ENCODE measurements at regions not wholly inside any gene's neighbourhood (a gene's known extent, or its start where the extent isn't known, plus 50 kb on each side); places are given as distances from the start of the nearest gene placed in this dataset.
"Not testable (repeated sequence)": the region's sequence is repeated elsewhere in the genome, so short reads cannot be mapped to it uniquely, and the experiment has no call there.

- intact Hi-C loops (cut with micrococcal nuclease): no loop called here
- H3K4me3 Mint-ChIP-seq: no peak overlapping the region
- Histone ChIP-seq H3K9ac (ENCODE audit: insufficient read depth, low read length, poor library complexity, severe bottlenecking) (no peak overlapping the region), H4K20me1 (ENCODE audit: insufficient read depth, low read length) (no peaks in the 10 kb centered on the region), H3K79me2 (ENCODE audit: insufficient read depth, low read length) (no peaks in the 10 kb centered on the region), H3K4me1 (ENCODE audit: control insufficient read depth in 1 of 2, insufficient read depth in 2 of 2, low read length in 2 of 2) (no peaks in the 10 kb centered on the region), H3K27ac (ENCODE audit: low read depth in 1 of 2, low read length in 2 of 2) (no peak overlapping the region), H3K4me2 (replicated peaks; ENCODE audit: extremely low read depth, low read length, poor library complexity, severe bottlenecking) (no peak overlapping the region), H3K4me3 (replicated peaks in 1 of 3; ENCODE audit: low read depth in 2 of 3, low read length in 3 of 3) (no peak overlapping the region), H3K9me3 (replicated peaks in 1 of 2; ENCODE audit: control insufficient read depth in 1 of 2, insufficient read depth in 1 of 2, low read length in 2 of 2) (peaks cover 0 to 4% of the 10 kb centered on the region in 2 donors), H3K36me3 (replicated peaks in 1 of 2; ENCODE audit: control insufficient read depth in 1 of 2, insufficient read depth in 2 of 2, low read length in 2 of 2) (no peaks in the 10 kb centered on the region), H3K27me3 (ENCODE audit: control insufficient read depth in 2 of 2, insufficient read depth in 2 of 2, low read length in 2 of 2) (no peaks in the 10 kb centered on the region), H2AFZ (ENCODE audit: insufficient read depth, low read depth, low read length, poor library complexity, severe bottlenecking) (no peak overlapping the region)
- no peaks in the 10 kb centered on the region for H3K36me3 Mint-ChIP-seq
- no peak for TF ChIP-seq CTCF (IDR thresholded peaks at IDR 0.05)
- H3K27me3 Mint-ChIP-seq (ENCODE audit: low read depth in 3 of 3): no peaks in the 10 kb centered on the region
- no peaks in the 10 kb centered on the region for H3K4me1 Mint-ChIP-seq
- DNase-seq: no peak
- peaks cover 0 to 8% (median 0%) of the 10 kb centered on the region in 7 donors for H3K9me3 Mint-ChIP-seq
- no peak overlapping the region for H3K27ac Mint-ChIP-seq
- WGBS (ENCODE audit: insufficient coverage): no CpG with 5 or more reads among the region's 1 CpG
Measured at GRCh38 chr2:188789951-188790350, 184.2 kb upstream of the COL3A1 start.

GRCh38 chr2:188794453-188794852, 179.7 kb upstream of the COL3A1 start:
- H3K9me3 Mint-ChIP-seq; DNase-seq; H3K27me3 ChIP-seq (ENCODE audit: control insufficient read depth in 2 of 2, insufficient read depth in 2 of 2, low read length in 2 of 2); H3K36me3 Mint-ChIP-seq; H3K4me1 Mint-ChIP-seq; H3K4me3 ChIP-seq (replicated peaks in 1 of 3; ENCODE audit: low read depth in 2 of 3, low read length in 3 of 3); H4K20me1 ChIP-seq (ENCODE audit: insufficient read depth, low read length); H3K27me3 Mint-ChIP-seq (ENCODE audit: low read depth in 3 of 3); H3K9ac ChIP-seq (ENCODE audit: insufficient read depth, low read length, poor library complexity, severe bottlenecking); H3K27ac Mint-ChIP-seq; H2AFZ ChIP-seq (ENCODE audit: insufficient read depth, low read depth, low read length, poor library complexity, severe bottlenecking); H3K4me2 ChIP-seq (replicated peaks; ENCODE audit: extremely low read depth, low read length, poor library complexity, severe bottlenecking); H3K4me1 ChIP-seq (ENCODE audit: control insufficient read depth in 1 of 2, insufficient read depth in 2 of 2, low read length in 2 of 2); H3K79me2 ChIP-seq (ENCODE audit: insufficient read depth, low read length); H3K9me3 ChIP-seq (replicated peaks in 1 of 2; ENCODE audit: control insufficient read depth in 1 of 2, insufficient read depth in 1 of 2, low read length in 2 of 2); intact Hi-C loops (cut with micrococcal nuclease); H3K36me3 ChIP-seq (replicated peaks in 1 of 2; ENCODE audit: control insufficient read depth in 1 of 2, insufficient read depth in 2 of 2, low read length in 2 of 2); H3K4me3 Mint-ChIP-seq; H3K27ac ChIP-seq (ENCODE audit: low read depth in 1 of 2, low read length in 2 of 2): not testable (repeated sequence)
- no CpG with 5 or more reads among the region's 4 CpGs for WGBS (ENCODE audit: insufficient coverage)

Data from CD14-positive monocyte (primary cell).